Neural cell (in vitro differentiated cells): ENCODE measurements at regions not wholly inside any gene's neighbourhood (a gene's known extent, or its start where the extent isn't known, plus 50 kb on each side); places are given as distances from the start of the nearest gene placed in this dataset.

Source experiments
- H2AFZ ChIP-seq: fragments of 200-600, 300-800 bp; sonication (generic), shearing (Covaris generic); 2 replicates; pipeline ENCODE4 v1.6.0; 2014; ENCODE audit warnings: low read depth, mild to moderate bottlenecking, antibody characterized with exemption, low read length, moderate library complexity
- H3F3A ChIP-seq: fragments of 200-600 bp; shearing (Covaris generic); 2 replicates; pipeline ENCODE4 v1.6.1; 2016; ENCODE audit warnings: mild to moderate bottlenecking, moderate library complexity, mixed read lengths, antibody characterized with exemption, low read length; ENCODE audit not compliant: insufficient read depth, poor library complexity, severe bottlenecking
- H3K27ac ChIP-seq: fragments of 200-600, 300-800 bp; sonication (generic), shearing (Covaris generic); 2 replicates; pipeline ENCODE4 v1.5.1; 2014; ENCODE audit warnings: mild to moderate bottlenecking, low read length, moderate library complexity
- H3K27me3 ChIP-seq: fragments of 300-800, 200-600 bp; sonication (generic), shearing (Covaris generic); 2 replicates; pipeline ENCODE4 v1.6.0; 2014; ENCODE audit warnings: mild to moderate bottlenecking, low read depth, low read length, moderate library complexity; ENCODE audit not compliant: insufficient read depth
- H3K36me3 ChIP-seq: fragments of 300-800, 200-600 bp; sonication (generic), shearing (Covaris generic); 2 replicates; pipeline ENCODE4 v1.5.1; 2014; ENCODE audit warnings: mild to moderate bottlenecking, antibody characterized with exemption, low read length, moderate library complexity; ENCODE audit not compliant: insufficient read depth
- H3K4me2 ChIP-seq: fragments of 300-800, 200-600 bp; sonication (generic), shearing (Covaris generic); 2 replicates; pipeline ENCODE4 v1.6.0; 2014; ENCODE audit warnings: mild to moderate bottlenecking, low read length
- H3K4me3 ChIP-seq: fragments of 300-800, 200-600 bp; sonication (generic), shearing (Covaris generic); 2 replicates; pipeline ENCODE4 v1.5.1; 2014; ENCODE audit warnings: mild to moderate bottlenecking, low read length, moderate library complexity
- H3K79me2 ChIP-seq: fragments of 200-600 bp; shearing (Covaris generic); replicated peaks from 2 replicates; pipeline ENCODE4 v1.6.0; 2014; ENCODE audit warnings: mild to moderate bottlenecking, low read length, moderate library complexity; ENCODE audit not compliant: insufficient read depth
- H3K9ac ChIP-seq: fragments of 300-800, 200-600 bp; sonication (generic), shearing (Covaris generic); 2 replicates; pipeline ENCODE4 v1.6.1; 2016; ENCODE audit warnings: mild to moderate bottlenecking, low read length, mixed read lengths
- H3K9me2 ChIP-seq: fragments of 200-600 bp; shearing (Covaris generic); 2 replicates; pipeline ENCODE4 v1.6.1; 2016; ENCODE audit warnings: mild to moderate bottlenecking, low read length, mixed read lengths; ENCODE audit not compliant: insufficient read depth
- H3K9me3 ChIP-seq: fragments of 200-600, 300-800 bp; sonication (generic), shearing (Covaris generic); 2 replicates; pipeline ENCODE4 v1.6.1; 2016; ENCODE audit warnings: mild to moderate bottlenecking, mixed run types, low read length, moderate library complexity, mixed read lengths
- H4K20me1 ChIP-seq: fragments of 200-600 bp; shearing (Covaris generic); 2 replicates; pipeline ENCODE4 v1.6.1; 2016; ENCODE audit warnings: mild to moderate bottlenecking, mixed run types; ENCODE audit not compliant: insufficient read depth
- CTCF ChIP-seq: fragments of 450-650 bp; IDR thresholded peaks from 2 replicates; pipeline ENCODE4 v1.5.1; 2014; ENCODE audit warnings: antibody characterized with exemption, mild to moderate bottlenecking, moderate library complexity; ENCODE audit not compliant: poor library complexity, severe bottlenecking
- EP300 ChIP-seq: fragments of 450-650 bp; conservative IDR thresholded peaks from 2 replicates; pipeline ENCODE4 v1.6.1; 2014; ENCODE audit warnings: antibody characterized with exemption, mild to moderate bottlenecking, moderate library complexity; ENCODE audit not compliant: poor library complexity, severe bottlenecking
- EZH2 ChIP-seq: fragments of 200-600, 300-800 bp; shearing (Covaris generic), sonication (generic); IDR thresholded peaks from 2 replicates; pipeline ENCODE4 v1.6.1; 2014; ENCODE audit warnings: antibody characterized with exemption, low read length, borderline replicate concordance, mild to moderate bottlenecking; ENCODE audit not compliant: insufficient read depth, poor library complexity, severe bottlenecking
- MXI1 ChIP-seq: fragments of 450-650 bp; conservative IDR thresholded peaks from 2 replicates; pipeline ENCODE4 v1.6.1; 2014; ENCODE audit warnings: antibody characterized with exemption, mild to moderate bottlenecking; ENCODE audit not compliant: poor library complexity, severe bottlenecking
- POLR2AphosphoS5 ChIP-seq: IDR thresholded peaks from 2 replicates; pipeline ENCODE4 v1.6.1; 2012
- RAD21 ChIP-seq: fragments of 450-650 bp; conservative IDR thresholded peaks from 2 replicates; pipeline ENCODE4 v1.6.1; 2014; ENCODE audit warnings: antibody characterized with exemption, mild to moderate bottlenecking, moderate library complexity
- REST ChIP-seq: IDR thresholded peaks from 2 replicates; pipeline ENCODE4 v1.6.1; 2012; ENCODE audit warnings: borderline replicate concordance
- SMC3 ChIP-seq: fragments of 450-650 bp; conservative IDR thresholded peaks from 2 replicates; pipeline ENCODE4 v1.6.1; 2014; ENCODE audit warnings: antibody characterized with exemption, mild to moderate bottlenecking, moderate library complexity; ENCODE audit not compliant: poor library complexity
- TAF1 ChIP-seq: IDR thresholded peaks from 2 replicates; pipeline ENCODE4 v1.6.1; 2012; ENCODE audit warnings: low read depth

- Histone ChIP-seq H3K9ac (no peak overlapping the region), H3K9me3 (no peaks in the 10 kb centered on the region), H3K4me2 (no peak overlapping the region), H3F3A (no peaks in the 10 kb centered on the region), H3K36me3 (no peaks in the 10 kb centered on the region), H3K4me3 (no peak overlapping the region), H3K9me2 (no peaks in the 10 kb centered on the region), H2AFZ (no peak overlapping the region), H3K27ac (no peak overlapping the region), H4K20me1 (no peaks in the 10 kb centered on the region), H3K79me2 (no peaks in the 10 kb centered on the region), H3K27me3 (no peaks in the 10 kb centered on the region)
- TF ChIP-seq POLR2AphosphoS5: no peak
- no peak for TF ChIP-seq EZH2
- no peak for TF ChIP-seq RAD21
- TF ChIP-seq SMC3: no peak
- TF ChIP-seq CTCF: no peak
- no peak for TF ChIP-seq EP300
- TF ChIP-seq MXI1: no peak
- no peak for TF ChIP-seq REST
- TF ChIP-seq TAF1: no peak
Measured at GRCh38 chr17:77767148-77767547, 191.4 kb upstream of the TNRC6C start.

- H3K9me2 ChIP-seq: no peaks in the 10 kb centered on the region
- no peaks in the 10 kb centered on the region for H3K9me3 ChIP-seq
- H3K4me3 ChIP-seq: no peak overlapping the region
- no peak overlapping the region for H3K4me2 ChIP-seq
- no peak overlapping the region for H2AFZ ChIP-seq
- H3K36me3 ChIP-seq: no peaks in the 10 kb centered on the region
- no peaks in the 10 kb centered on the region for H3F3A ChIP-seq
- no peaks in the 10 kb centered on the region for H3K27me3 ChIP-seq
- TF ChIP-seq REST (no peak), MXI1 (no peak), TAF1 (no peak)
- H3K27ac ChIP-seq: no peak overlapping the region
- no peak overlapping the region for H3K9ac ChIP-seq
- H3K79me2 ChIP-seq: no peaks in the 10 kb centered on the region
- no peaks in the 10 kb centered on the region for H4K20me1 ChIP-seq
Measured at GRCh38 chr17:77768248-77768852, 190.2 kb upstream of the TNRC6C start.
